ENCODE measurements at regions not wholly inside any gene's neighbourhood (a gene's known extent, or its start where the extent isn't known, plus 50 kb on each side); places are given as distances from the start of the nearest gene placed in this dataset.

GRCh38 chr21:28639737-28640136 lies 352.9 kb downstream of the LTN1 start:
- TF ChIP-seq CTCF (IDR thresholded peaks at IDR 0.05; ENCODE audit: unreplicated experiment), result no peak
- Mint-ChIP-seq H3K36me3 (no peaks in the 10 kb centered on the region), H3K27me3 (ENCODE audit: low read depth) (no peaks in the 10 kb centered on the region), H3K4me3 (no peak overlapping the region), H3K27ac (no peak overlapping the region), H3K9me3 (peaks cover 6% of the 10 kb centered on the region), H3K4me1 (peaks cover 3% of the 10 kb centered on the region)
- DNase-seq (ENCODE audit: low spot score in 2 of 2, unreplicated experiment in 2 of 2), result no peak

GRCh38 chr21:28636752-28637691 lies 355.7 kb downstream of the LTN1 start:
- DNase-seq (ENCODE audit: low spot score in 2 of 2, unreplicated experiment in 2 of 2), result no peak
- Mint-ChIP-seq H3K4me3 (no peak overlapping the region), H3K4me1 (peaks cover 16% of the 10 kb centered on the region), H3K36me3 (no peaks in the 10 kb centered on the region), H3K9me3 (peaks cover 6% of the 10 kb centered on the region), H3K27ac (no peak overlapping the region), H3K27me3 (ENCODE audit: low read depth) (no peaks in the 10 kb centered on the region)
- TF ChIP-seq CTCF (IDR thresholded peaks at IDR 0.05; ENCODE audit: unreplicated experiment), result no peak

DNA sequence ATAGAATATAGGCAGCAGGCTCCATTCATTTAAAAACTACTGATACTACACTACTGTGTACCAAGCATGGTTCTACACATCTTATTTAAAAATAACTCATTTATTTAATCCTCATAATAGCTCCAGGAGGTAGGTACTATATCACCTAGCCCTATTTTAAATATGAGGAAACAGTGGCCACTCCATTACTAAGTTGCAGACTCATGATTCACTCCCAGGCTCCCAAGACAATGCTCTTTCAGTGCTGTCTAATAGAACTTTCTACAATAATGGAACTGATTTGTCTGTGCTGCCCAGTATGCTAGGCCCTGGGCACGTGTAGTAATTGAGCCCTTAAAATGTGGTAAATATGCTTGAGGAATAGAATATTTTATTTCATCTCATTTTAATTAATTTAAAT lies 357.1 kb downstream of the LTN1 start:
- Mint-ChIP-seq H3K27me3 (ENCODE audit: low read depth) (no peaks in the 10 kb centered on the region), H3K9me3 (peaks cover 6% of the 10 kb centered on the region), H3K27ac (no peak overlapping the region), H3K4me3 (no peak overlapping the region), H3K4me1 (peaks cover 19% of the 10 kb centered on the region), H3K36me3 (no peaks in the 10 kb centered on the region)
- no peak for TF ChIP-seq CTCF (IDR thresholded peaks at IDR 0.05; ENCODE audit: unreplicated experiment)
- DNase-seq (ENCODE audit: low spot score in 2 of 2, unreplicated experiment in 2 of 2), result no peak

DNA sequence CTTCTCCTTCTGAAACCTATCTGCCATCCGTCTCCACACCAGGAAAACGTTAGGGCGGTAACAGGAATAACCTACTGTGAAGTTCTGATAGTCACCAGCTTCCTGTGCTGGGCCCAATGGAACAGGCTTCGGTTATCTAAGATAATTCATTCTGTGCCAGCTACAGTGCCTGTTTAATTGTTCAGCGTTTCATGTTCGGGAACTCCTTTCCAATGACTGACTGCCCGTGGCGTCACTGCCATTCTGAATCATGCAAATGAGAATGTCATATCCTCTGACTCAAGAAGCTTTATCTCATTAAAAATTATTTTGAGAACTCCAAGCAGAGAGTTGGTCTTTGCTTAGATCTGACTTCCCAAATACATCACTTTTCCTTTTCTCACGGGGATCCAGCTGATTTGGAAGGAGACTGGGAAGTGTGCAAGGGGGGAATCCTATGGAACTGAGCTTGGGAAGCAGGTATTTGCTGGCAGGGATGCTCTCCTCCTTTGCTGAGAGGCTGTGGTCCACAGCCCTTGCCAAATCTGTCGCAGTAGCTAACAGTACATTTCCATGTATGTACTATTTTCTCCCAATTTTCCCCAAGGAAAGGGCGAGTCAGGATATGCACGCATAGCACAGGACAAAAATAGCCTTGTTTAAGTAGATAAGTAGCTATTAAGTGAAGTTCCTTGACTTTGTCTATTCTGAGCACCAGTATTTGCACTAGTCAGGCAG lies 358.7 kb downstream of the LTN1 start:
- H3K36me3 Mint-ChIP-seq, result no peaks in the 10 kb centered on the region
- peaks cover 19% of the 10 kb centered on the region for H3K4me1 Mint-ChIP-seq
- no peak overlapping the region for H3K4me3 Mint-ChIP-seq
- H3K27ac Mint-ChIP-seq, result no peak overlapping the region
- no peak for DNase-seq (ENCODE audit: low spot score in 2 of 2, unreplicated experiment in 2 of 2)
- no peak for TF ChIP-seq CTCF (IDR thresholded peaks at IDR 0.05; ENCODE audit: unreplicated experiment)
- peaks cover 3% of the 10 kb centered on the region for H3K9me3 Mint-ChIP-seq
- H3K27me3 Mint-ChIP-seq (ENCODE audit: low read depth), result no peaks in the 10 kb centered on the region

DNA sequence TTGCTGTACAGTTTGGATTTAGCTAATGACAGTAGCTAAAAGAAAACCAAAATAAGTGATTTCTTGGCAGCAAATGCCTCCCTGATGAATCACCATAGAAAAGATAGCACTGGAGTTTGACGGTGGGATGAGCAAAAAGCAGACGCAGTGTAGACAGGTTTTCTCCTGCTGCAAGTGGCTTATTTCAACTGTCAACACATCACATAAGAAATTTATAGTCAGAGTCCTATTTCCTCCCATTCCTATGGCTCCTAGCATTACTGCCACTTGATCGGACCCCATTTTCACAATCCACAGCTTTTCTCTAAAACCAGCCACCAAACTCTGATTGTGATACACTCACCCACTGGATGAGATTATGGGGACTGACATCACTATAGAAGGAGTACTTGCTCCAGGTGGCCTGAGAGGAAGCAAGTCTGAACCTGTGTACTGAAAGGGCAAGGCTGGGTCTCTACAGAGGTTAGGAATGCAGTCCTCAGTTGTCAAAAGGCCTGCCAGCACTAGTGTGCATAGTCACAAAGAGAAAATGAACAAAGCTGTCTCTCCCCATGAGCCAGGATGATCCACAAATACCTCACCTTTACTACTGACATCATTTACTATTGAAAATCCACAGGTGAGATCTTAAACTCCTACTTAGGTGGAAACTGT lies 359.8 kb downstream of the LTN1 start:
- Mint-ChIP-seq H3K4me3 (no peak overlapping the region), H3K27me3 (ENCODE audit: low read depth) (no peaks in the 10 kb centered on the region), H3K4me1 (peaks cover 19% of the 10 kb centered on the region), H3K36me3 (no peaks in the 10 kb centered on the region), H3K27ac (peak overlapping the region; percentile 30), H3K9me3 (no peaks in the 10 kb centered on the region)
- DNase-seq (ENCODE audit: low spot score in 2 of 2, unreplicated experiment in 2 of 2), result no peak
- no peak for TF ChIP-seq CTCF (IDR thresholded peaks at IDR 0.05; ENCODE audit: unreplicated experiment)

Data from mesothelial cell of epicardium (in vitro differentiated cells).